DMS 273 (cell line): ENCODE measurements at regions not wholly inside any gene's neighbourhood (a gene's known extent, or its start where the extent isn't known, plus 50 kb on each side); places are given as distances from the start of the nearest gene placed in this dataset.

ENCODE experiments used
- DNase-seq: peaks from one replicate; lab custom pipeline; 2025; ENCODE audit not compliant: unreplicated experiment; lab: John Stamatoyannopoulos, UW

DNA sequence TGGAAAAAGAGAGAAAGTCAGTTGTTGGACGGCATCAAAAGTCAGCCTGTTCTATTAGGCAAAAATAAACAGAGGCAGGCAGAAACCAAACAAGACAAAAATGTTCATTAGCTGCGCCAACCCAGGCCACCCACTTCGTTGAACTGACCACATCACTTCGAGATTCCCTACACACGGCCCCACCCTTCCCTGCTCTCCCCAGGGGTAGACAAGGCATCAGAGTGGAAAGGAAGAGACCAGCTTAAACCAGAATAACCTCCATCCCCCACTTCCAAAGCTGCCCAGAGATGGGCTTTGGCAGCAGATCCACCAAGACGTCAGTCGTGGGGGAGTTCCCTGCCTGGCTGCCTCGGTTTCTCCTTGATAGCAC lies 204.6 kb upstream of the TSHZ3 start:
- no peak for DNase-seq

DNA sequence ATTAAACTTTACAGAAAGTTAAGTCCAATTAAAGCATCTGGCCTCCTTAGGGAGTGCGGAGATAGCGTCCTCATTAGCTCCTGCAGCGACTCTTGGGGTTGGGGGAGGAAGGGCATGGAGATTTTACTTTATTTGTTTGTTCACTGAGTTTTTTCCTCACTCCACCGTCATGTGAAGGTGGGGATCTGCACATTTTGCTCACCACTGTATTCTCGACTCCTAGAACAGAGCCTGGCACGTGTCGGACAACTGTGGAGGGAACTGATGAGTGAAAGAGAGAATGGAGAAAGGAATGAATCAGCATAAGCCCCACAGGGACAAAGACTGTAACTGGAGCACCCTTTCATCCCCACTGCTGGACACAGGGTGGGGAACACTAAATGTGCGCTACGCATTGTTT lies 205.1 kb upstream of the TSHZ3 start:
- no peak for DNase-seq

GRCh38 chr19:31555634-31556215 lies 206.5 kb upstream of the TSHZ3 start:
- DNase-seq: no peak

DNA sequence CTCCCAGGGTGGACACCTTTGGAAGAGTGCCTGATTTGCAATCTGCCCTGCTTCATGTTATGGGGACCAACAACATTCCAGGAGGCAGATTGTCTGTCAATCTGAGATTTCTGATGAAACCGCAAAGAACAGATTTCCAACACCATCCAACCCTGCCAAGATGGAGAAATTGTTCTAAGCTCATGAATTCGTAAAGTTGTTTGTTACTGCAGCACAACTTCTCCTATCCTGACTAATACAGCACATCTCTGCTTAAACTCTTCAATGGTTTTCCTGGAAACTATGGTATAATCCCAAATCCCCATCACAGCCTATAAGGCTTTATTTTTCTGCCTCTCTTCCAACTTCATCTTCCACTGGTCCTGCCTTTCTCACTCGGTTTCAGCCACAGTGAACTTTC lies 210.3 kb upstream of the TSHZ3 start:
- DNase-seq: no peak

- no peak for DNase-seq
Observed at GRCh38 chr19:31560086-31561060, 211.1 kb upstream of the TSHZ3 start.

DNA sequence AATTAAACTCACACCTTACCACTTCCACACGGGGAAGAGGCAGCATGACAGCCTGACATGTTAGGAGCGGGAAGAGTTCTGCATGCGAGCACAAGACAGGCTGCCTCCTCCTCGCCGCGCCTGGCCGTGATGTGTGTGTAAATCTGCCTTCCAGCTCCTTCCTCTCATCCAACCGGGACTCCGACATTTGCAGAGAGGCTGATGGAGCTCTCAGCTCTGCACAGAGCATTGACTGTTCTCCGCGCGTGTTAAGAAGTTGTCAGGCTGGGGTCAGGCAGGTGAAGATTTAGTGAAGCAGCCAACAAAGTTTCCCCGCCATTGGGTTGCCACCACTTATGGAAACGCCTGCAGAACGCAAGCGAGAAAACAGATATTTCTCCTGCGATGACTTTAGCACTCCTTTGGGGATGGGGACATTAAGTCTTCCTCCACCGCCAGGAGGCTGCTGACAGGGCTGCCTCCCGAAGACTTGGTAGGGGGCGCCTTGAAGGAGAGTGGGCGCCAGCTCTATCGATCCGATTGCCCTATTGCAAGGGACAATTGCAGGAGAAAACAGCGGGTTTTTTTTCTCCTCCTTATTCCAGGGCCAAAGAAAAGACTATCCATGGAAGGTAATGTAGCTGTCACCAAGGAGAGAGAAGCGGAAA lies 213.9 kb upstream of the TSHZ3 start:
- no peak for DNase-seq

DNA sequence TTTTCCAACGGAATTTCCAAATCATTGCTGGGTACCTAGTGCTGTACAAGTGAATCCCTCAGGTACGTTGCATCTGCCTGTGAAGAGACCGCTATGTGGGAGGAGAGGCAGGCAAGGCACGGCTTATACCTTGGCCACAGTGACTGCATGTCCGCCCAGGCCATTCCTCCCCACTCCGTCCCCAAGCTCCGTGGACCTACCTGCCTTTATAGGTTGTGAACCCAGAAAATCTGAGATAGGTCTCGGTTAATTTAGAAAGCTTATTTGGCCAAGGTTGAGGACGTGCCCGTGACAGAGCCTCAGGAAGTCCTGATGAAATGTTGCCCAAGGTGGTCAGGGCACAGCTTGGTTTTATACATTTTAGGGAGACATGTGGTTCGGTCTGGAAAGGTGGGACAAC lies 218.5 kb upstream of the TSHZ3 start:
- no peak for DNase-seq

DNA sequence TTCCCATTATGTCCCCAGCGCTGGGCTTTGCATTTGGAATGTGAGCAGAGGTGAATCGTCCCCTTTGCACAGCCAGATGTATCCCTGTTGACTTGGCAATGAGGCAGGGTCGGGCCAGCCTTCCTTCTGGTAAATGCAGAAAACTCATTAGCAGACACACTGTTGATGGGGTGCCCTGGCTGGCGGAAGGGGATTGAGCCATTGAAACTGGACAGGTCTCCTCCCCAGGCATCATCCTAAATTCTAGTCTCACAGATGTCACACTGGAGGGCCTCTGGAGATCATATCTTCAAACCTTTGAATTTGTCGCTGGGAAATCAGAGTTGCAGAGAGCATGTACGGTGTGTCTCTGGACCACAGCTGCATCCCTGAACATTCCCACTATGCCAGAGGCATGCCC lies 219.5 kb upstream of the TSHZ3 start:
- no peak for DNase-seq

- no peak for DNase-seq
Observed at GRCh38 chr19:31570718-31571117, 221.5 kb upstream of the TSHZ3 start.

- no peak for DNase-seq
Observed at GRCh38 chr19:31572102-31572975, 223.1 kb upstream of the TSHZ3 start.

DNA sequence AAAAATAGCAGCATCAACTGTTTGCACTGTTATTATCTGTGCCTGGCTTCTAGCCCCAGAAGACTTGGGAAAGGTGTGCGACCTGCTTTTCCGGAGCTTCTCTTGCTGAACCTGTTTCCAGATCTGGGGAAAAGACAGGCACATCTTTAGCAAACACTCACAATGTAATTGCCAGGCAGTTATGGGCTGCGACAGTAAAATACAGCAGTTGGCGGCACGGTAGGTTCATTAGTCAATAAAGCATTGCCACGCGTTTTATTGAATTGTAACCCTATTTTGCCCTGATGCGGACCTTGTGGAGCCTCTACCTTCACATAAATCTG lies 223.7 kb upstream of the TSHZ3 start:
- DNase-seq: no peak

GRCh38 chr19:31574251-31574973 lies 225.2 kb upstream of the TSHZ3 start:
- no peak for DNase-seq

DNA sequence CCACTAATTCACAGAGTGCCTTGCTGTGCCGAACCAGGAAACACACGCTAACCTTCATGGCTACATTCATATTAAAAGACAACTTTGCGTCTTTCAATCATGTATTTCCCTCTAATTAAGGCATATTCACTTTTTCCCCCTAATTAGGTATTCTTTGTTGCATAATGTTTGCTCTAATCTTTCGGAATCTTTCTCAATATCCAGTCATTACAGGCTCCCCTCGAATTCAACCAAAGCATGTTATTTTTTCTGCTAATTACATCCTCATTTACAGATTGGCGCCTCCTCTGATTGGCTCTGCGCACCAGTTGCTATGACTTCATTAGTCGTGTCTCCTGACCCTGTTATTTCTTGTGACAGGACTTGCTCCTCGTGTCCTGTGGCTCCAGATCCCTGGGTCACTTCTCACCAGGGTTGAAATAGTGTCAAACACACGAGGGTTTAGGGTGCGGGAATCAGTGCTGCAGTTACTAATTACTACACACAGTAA lies 226.7 kb upstream of the TSHZ3 start:
- no peak for DNase-seq

DNA sequence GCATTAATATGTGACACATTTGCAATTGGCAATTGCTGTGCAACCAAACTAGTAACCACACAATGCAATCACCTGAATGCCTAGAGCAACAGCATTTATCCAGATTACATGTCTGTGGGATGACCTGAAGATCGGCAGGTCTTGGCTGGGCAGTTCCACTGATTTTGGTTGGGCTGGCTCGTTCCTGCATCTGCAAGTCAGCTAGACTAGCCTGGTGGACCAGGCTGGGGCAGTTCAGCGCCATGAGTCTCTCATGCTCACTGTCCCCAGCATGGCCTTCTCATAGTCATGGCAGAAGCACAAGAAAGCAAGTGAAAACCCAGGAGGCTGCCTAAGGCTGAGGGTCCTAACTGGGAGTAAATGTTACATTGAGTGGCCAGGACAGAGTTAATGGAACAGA lies 229.1 kb upstream of the TSHZ3 start:
- no peak for DNase-seq

GRCh38 chr19:31583148-31583547 lies 233.9 kb upstream of the TSHZ3 start:
- DNase-seq: no peak

DNA sequence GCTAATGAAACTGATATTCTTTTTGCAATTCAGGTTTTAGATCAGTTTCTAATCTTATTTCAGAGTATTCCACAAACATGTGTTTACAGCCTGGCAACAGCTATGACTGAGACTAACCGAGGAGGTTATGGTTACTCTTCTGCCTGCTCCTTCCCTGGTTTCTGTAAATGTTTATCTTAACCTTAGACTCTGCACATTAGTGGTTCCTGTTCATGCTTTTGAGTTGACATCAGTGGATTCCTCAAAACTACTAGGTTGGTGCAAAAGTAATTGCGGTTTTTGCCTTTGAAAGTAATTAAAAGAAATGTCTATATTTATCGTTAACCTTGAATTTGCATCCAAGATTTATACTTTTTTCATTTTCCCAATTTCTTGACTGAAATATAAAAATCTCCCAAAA lies 237.0 kb upstream of the TSHZ3 start:
- DNase-seq: no peak

GRCh38 chr19:31589109-31589508 lies 239.9 kb upstream of the TSHZ3 start:
- no peak for DNase-seq

- DNase-seq: no peak
Observed at GRCh38 chr19:31591258-31591657, 242.0 kb upstream of the TSHZ3 start.

GRCh38 chr19:31592456-31592855 lies 243.2 kb upstream of the TSHZ3 start:
- no peak for DNase-seq

GRCh38 chr19:31594701-31595100 lies 245.5 kb upstream of the TSHZ3 start:
- DNase-seq: no peak

DNA sequence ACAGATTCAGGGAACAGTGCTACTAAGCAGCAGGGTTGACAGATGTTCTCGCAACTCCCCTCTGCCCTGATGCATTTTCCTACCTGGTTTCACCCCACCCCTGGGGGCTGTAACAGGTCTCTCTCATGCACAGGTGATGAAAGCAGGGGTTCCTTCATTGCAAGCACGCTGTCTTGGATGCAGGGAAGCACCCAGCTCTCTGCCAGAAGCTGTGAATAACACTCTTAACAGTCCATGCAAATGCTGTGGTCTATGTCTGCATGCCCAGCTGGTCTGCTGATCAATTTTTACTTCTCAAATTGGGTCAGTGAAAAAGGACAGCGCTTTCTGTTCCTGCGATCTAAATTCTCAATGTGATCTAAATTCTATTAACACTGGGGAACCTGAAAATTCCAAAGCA lies 246.3 kb upstream of the TSHZ3 start:
- DNase-seq: no peak
